Activated CD4-positive, alpha-beta T cell treated with anti-CD3 and anti-CD28 coated beads for 36 hours (primary cell): ENCODE measurements at regions not wholly inside any gene's neighbourhood (a gene's known extent, or its start where the extent isn't known, plus 50 kb on each side); places are given as distances from the start of the nearest gene placed in this dataset.
"Not testable (repeated sequence)": the region's sequence is repeated elsewhere in the genome, so short reads cannot be mapped to it uniquely, and the experiment has no call there.

ENCODE experiments used
- ATAC-seq: fragments of 200-7000 bp; cut with Tn5 transposase; one replicate; pipeline ENCODE4 v1.10.0; 2021; ENCODE audit warnings: mild to moderate bottlenecking, moderate library complexity
- CTCF ChIA-PET: fragments of 350-600 bp; sonication (Branson Sonifier 250); formaldehyde crosslinking; loops from one replicate; lab custom pipeline; 2021; ENCODE audit warnings: antibody characterized with exemption; lab: Charles Lee
- POLR2A ChIA-PET: fragments of 350-600 bp; sonication (Branson Sonifier 250); formaldehyde crosslinking; loops from one replicate; lab custom pipeline; 2021; ENCODE audit warnings: antibody characterized with exemption, inconsistent platforms; lab: Charles Lee
- DNase-seq: peaks from one replicate; pipeline ENCODE4 v3.0.0-alpha.2; 2020
- H3K27ac Mint-ChIP-seq: one replicate; pipeline ENCODE4 v1.8.0; 2021; ENCODE audit warnings: mixed read lengths
- H3K27me3 Mint-ChIP-seq: one replicate; pipeline ENCODE4 v1.8.0; 2021; ENCODE audit warnings: mixed read lengths
- H3K36me3 Mint-ChIP-seq: one replicate; pipeline ENCODE4 v1.8.0; 2021; ENCODE audit warnings: low read depth, mixed read lengths
- H3K4me1 Mint-ChIP-seq: one replicate; pipeline ENCODE4 v1.8.0; 2021; ENCODE audit warnings: mixed read lengths
- H3K4me3 Mint-ChIP-seq: one replicate; pipeline ENCODE4 v1.8.0; 2021; ENCODE audit warnings: mild to moderate bottlenecking, moderate library complexity, mixed read lengths
- H3K9me3 Mint-ChIP-seq: one replicate; pipeline ENCODE4 v1.8.0; 2021; ENCODE audit warnings: low read depth, mixed read lengths
- intact Hi-C, 2 experiments: fragments of 100-400 bp; cut with DNase I in 1 of 2; cut with micrococcal nuclease in 1 of 2; formaldehyde crosslinking; loops; one replicate each; pipeline versions ENCODE4 v1.14.2 to v1.15.1; 2022 to 2024; cut with DNase I, micrococcal nuclease

DNA sequence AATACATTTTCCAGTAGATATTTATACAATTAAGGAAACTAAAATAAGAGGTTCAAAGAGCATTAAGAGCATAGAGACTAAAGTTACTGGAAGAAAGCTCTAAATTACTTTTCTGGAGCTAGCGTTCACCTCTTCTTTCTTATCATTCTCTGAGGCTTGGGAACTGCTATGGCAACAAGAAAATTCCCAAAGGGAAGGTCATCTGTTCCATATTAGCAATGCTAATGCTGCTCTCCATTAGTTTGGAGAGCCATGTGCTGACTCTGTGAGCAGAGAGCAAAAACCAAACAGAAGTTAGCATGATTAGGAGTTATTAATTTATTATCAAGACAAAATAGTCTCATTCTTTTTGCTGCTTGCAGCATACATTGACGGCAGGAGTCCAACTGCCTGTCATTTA, 143.1 kb upstream of the SLC16A7 start:
- Mint-ChIP-seq H3K36me3 (no peaks in the 10 kb centered on the region), H3K4me1 (no peaks in the 10 kb centered on the region), H3K4me3 (no peak overlapping the region), H3K9me3 (peaks cover 3% of the 10 kb centered on the region), H3K27me3 (no peaks in the 10 kb centered on the region), H3K27ac (no peak overlapping the region)
- ChIA-PET CTCF (interaction anchor here (0.6 to 0.8 kb wide), 2 partner anchors 70 to 378 kb away, joined by 3 to 4 read pairs; no protein-coding TSS in a partner anchor), POLR2A (no interaction called here)
- ATAC-seq (no peak), DNase-seq (no peak)
- intact Hi-C loops, result no loop called here

- no peaks in the 10 kb centered on the region for H3K36me3 Mint-ChIP-seq
- H3K9me3 Mint-ChIP-seq, result peaks cover 3% of the 10 kb centered on the region
- ATAC-seq, result no peak
- ChIA-PET POLR2A (no interaction called here), CTCF (interaction anchor here (0.6 to 0.8 kb wide), 2 partner anchors 69 to 378 kb away, joined by 3 to 4 read pairs; no protein-coding TSS in a partner anchor)
- DNase-seq, result no peak
- H3K4me3 Mint-ChIP-seq, result no peak overlapping the region
- no peaks in the 10 kb centered on the region for H3K27me3 Mint-ChIP-seq
- no peaks in the 10 kb centered on the region for H3K4me1 Mint-ChIP-seq
- H3K27ac Mint-ChIP-seq, result no peak overlapping the region
- intact Hi-C loops, result no loop called here
These were observed 143.6 kb upstream of the SLC16A7 start for GRCh38 chr12:59452259-59452658.

- H3K27ac Mint-ChIP-seq, result no peak overlapping the region
- DNase-seq, result no peak
- H3K36me3 Mint-ChIP-seq, result no peaks in the 10 kb centered on the region
- intact Hi-C loops, result loop anchor here (5.0 to 10.0 kb wide), 2 partner anchors 361 to 389 kb away; no protein-coding TSS in a partner anchor
- ATAC-seq, result no peak
- ChIA-PET CTCF (interaction anchor here (0.9 to 1.2 kb wide), 2 partner anchors 10 to 389 kb away, joined by 4 to 10 read pairs; no protein-coding TSS in a partner anchor), POLR2A (no interaction called here)
- no peak overlapping the region for H3K4me3 Mint-ChIP-seq
- no peaks in the 10 kb centered on the region for H3K27me3 Mint-ChIP-seq
- H3K4me1 Mint-ChIP-seq, result no peaks in the 10 kb centered on the region
- H3K9me3 Mint-ChIP-seq, result peaks cover 15% of the 10 kb centered on the region
These were observed 149.7 kb upstream of the SLC16A7 start for GRCh38 chr12:59446116-59446515.

DNA sequence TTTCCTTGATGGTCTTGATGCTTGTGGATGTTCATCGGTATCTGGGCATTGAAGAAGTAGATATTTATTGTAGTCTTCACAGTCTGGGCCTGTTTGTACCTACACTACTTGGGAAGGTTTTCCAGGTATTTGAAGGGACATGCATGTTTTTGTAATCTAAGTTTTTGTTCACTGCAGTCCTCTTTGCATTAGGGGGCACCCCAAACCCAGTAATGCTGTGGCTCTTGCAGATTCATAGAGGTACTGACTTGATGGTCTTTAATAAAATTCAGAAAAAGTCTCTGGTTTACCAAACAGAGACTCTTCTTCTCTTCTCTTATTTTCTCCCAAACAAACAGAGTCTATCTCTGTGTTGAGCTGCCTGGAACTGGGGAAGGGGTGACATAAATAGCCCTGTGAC, 150.9 kb upstream of the SLC16A7 start:
- POLR2A ChIA-PET, result no interaction called here
- H3K36me3 Mint-ChIP-seq, result no peaks in the 10 kb centered on the region
- H3K4me3 Mint-ChIP-seq, result no peak overlapping the region
- peak; percentile 25 for DNase-seq
- CTCF ChIA-PET, result interaction anchor here (0.9 to 1.2 kb wide), 3 partner anchors 9 to 390 kb away, joined by 3 to 10 read pairs (median 4); no protein-coding TSS in a partner anchor
- H3K27me3 Mint-ChIP-seq, result peaks cover 2% of the 10 kb centered on the region
- no peak for ATAC-seq
- intact Hi-C loops, result loop anchor here (1.0 to 10.0 kb wide), 3 partner anchors 362 to 390 kb away; no protein-coding TSS in a partner anchor
- H3K27ac Mint-ChIP-seq, result no peak overlapping the region
- H3K4me1 Mint-ChIP-seq, result no peaks in the 10 kb centered on the region
- peaks cover 23% of the 10 kb centered on the region for H3K9me3 Mint-ChIP-seq

DNA sequence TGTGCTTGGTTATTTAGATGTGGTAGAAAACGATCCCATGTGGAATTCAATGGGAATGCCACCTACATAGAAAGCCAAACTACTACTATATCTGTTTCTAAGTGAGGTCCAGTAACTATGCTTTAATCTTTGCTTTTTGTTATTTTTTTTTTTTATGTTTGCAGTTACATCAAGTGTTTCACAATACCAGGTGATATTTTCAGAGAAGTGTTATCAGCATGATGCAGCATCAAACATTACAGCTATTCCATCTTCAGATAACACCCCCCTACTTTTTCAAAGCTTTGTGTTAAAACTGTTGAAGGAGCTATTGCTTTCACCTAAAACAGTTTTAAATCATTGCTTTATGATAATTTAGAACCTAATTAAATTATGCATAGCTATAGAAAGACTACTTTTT, 163.8 kb upstream of the SLC16A7 start:
- ChIA-PET POLR2A (interaction anchor here (0.6 kb wide), 1 partner anchor 1448 kb away, joined by 3 read pairs; no protein-coding TSS in a partner anchor), CTCF (no interaction called here)
- ATAC-seq, result no peak
- Mint-ChIP-seq H3K4me3 (no peak overlapping the region), H3K27ac (no peak overlapping the region), H3K27me3 (no peaks in the 10 kb centered on the region), H3K36me3 (no peaks in the 10 kb centered on the region), H3K4me1 (no peaks in the 10 kb centered on the region), H3K9me3 (no peaks in the 10 kb centered on the region)
- no peak for DNase-seq
- intact Hi-C loops, result no loop called here

DNA sequence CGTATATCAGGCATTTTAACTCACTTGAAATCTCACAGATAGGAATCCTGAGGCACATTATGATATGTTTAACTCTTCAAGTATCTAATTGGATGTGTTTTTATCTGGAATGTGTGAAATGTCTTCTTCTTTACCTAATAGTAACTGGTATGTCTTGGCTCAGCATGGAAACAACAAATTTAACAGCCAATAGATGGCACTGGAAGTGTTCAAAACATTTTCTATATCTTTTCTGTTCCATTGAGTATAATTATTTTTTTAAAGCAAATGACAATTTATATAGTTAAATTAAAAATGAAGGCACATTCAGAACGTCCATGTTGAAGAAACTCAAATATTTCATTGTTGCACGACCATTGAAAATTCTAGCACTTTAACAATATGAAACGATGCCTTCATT, 164.6 kb upstream of the SLC16A7 start:
- ChIA-PET CTCF (no interaction called here), POLR2A (no interaction called here)
- no peaks in the 10 kb centered on the region for H3K27me3 Mint-ChIP-seq
- no peaks in the 10 kb centered on the region for H3K4me1 Mint-ChIP-seq
- no peaks in the 10 kb centered on the region for H3K36me3 Mint-ChIP-seq
- no peaks in the 10 kb centered on the region for H3K9me3 Mint-ChIP-seq
- no peak for ATAC-seq
- H3K4me3 Mint-ChIP-seq, result no peak overlapping the region
- intact Hi-C loops, result no loop called here
- DNase-seq, result no peak
- H3K27ac Mint-ChIP-seq, result no peak overlapping the region

GRCh38 chr12:59429766-59430165, 166.1 kb upstream of the SLC16A7 start:
- H3K9me3 Mint-ChIP-seq, result no peaks in the 10 kb centered on the region
- H3K27me3 Mint-ChIP-seq, result no peaks in the 10 kb centered on the region
- DNase-seq (no peak), ATAC-seq (no peak)
- no peaks in the 10 kb centered on the region for H3K36me3 Mint-ChIP-seq
- ChIA-PET CTCF (interaction anchor here (1.1 to 2.1 kb wide), 3 partner anchors 8 to 405 kb away, joined by 3 to 9 read pairs (median 3); no protein-coding TSS in a partner anchor), POLR2A (no interaction called here)
- no peaks in the 10 kb centered on the region for H3K4me1 Mint-ChIP-seq
- intact Hi-C loops, result no loop called here
- no peak overlapping the region for H3K27ac Mint-ChIP-seq
- H3K4me3 Mint-ChIP-seq, result no peak overlapping the region

GRCh38 chr12:59425798-59426197, 170.0 kb upstream of the SLC16A7 start:
- CTCF ChIA-PET, result interaction anchor here (0.5 to 1.2 kb wide), 3 partner anchors 10 to 547 kb away, joined by 3 to 4 read pairs (median 3); no protein-coding TSS in a partner anchor
- Mint-ChIP-seq H3K9me3 (no peaks in the 10 kb centered on the region), H3K4me1 (no peaks in the 10 kb centered on the region), H3K4me3 (no peak overlapping the region), H3K27ac (no peak overlapping the region), H3K27me3 (no peaks in the 10 kb centered on the region), H3K36me3 (no peaks in the 10 kb centered on the region)
- DNase-seq (no peak), ATAC-seq (no peak)
- intact Hi-C loops, result no loop called here
- POLR2A ChIA-PET, result no interaction called here

DNA sequence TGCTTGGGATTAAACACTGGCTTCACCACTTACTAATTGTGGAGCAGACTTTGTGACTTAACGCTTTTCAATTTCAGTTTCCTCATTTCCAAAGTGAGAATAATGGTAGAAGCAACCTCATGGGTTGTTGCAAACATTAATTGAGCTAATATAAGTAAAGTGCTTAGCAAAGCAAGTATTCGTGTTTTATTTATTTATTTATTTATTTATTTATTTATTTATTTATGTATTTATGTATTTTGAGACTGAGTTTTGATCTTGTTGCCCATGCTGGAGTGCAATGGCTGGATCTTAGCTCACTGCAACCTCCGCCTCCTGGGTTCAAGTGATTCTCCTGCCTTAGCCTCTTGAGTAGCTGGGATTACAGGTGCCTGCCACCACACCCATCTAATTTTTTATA, 171.2 kb upstream of the SLC16A7 start:
- H3K9me3 Mint-ChIP-seq, ATAC-seq, H3K27me3 Mint-ChIP-seq, H3K27ac Mint-ChIP-seq, H3K36me3 Mint-ChIP-seq, H3K4me1 Mint-ChIP-seq, DNase-seq, intact Hi-C loops, H3K4me3 Mint-ChIP-seq, POLR2A ChIA-PET: not testable (repeated sequence)
- CTCF ChIA-PET, result interaction anchor here (0.7 to 1.2 kb wide), 3 partner anchors 19 to 306 kb away, joined by 3 read pairs; no protein-coding TSS in a partner anchor

- Mint-ChIP-seq H3K27ac (no peak overlapping the region), H3K36me3 (no peaks in the 10 kb centered on the region), H3K27me3 (no peaks in the 10 kb centered on the region), H3K4me3 (no peak overlapping the region), H3K9me3 (no peaks in the 10 kb centered on the region), H3K4me1 (peaks cover 2% of the 10 kb centered on the region)
- POLR2A ChIA-PET, result no interaction called here
- ATAC-seq (no peak), DNase-seq (no peak)
- intact Hi-C loops, result no loop called here
- CTCF ChIA-PET, result no interaction called here
These were observed 181.8 kb upstream of the SLC16A7 start for GRCh38 chr12:59414051-59414450.

DNA sequence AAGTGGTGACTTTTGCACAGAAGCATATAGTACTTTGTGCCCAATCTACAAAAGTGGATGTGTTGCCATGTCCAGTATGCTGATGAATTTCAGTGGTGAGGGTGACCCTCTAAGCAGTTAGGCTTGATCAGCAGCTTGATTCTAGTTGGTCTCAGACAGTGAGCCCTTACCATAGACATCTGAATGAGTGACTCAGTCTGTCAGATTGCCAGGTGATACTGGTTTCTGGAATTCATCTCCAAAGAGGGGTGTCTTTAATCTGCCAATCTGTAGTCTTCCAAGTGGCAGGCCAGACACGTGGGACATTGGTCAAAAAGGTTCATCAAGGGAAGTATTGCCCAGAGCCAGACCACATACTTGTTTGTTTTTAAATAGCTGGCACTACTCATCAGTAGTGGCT, 187.4 kb upstream of the SLC16A7 start:
- Mint-ChIP-seq H3K9me3 (no peaks in the 10 kb centered on the region), H3K27me3 (no peaks in the 10 kb centered on the region), H3K4me1 (peaks cover 11% of the 10 kb centered on the region), H3K36me3 (no peaks in the 10 kb centered on the region), H3K4me3 (no peak overlapping the region), H3K27ac (no peak overlapping the region)
- POLR2A ChIA-PET, result no interaction called here
- DNase-seq (no peak), ATAC-seq (no peak)
- intact Hi-C loops, result loop anchor here in 1 of 2 experiments (10.0 kb wide), 1 partner anchor 186 kb away; the partner anchor contains the start of gene SLC16A7
- CTCF ChIA-PET, result interaction anchor here (1.2 to 1.5 kb wide), 2 partner anchors 8 to 283 kb away, joined by 3 read pairs; no protein-coding TSS in a partner anchor

DNA sequence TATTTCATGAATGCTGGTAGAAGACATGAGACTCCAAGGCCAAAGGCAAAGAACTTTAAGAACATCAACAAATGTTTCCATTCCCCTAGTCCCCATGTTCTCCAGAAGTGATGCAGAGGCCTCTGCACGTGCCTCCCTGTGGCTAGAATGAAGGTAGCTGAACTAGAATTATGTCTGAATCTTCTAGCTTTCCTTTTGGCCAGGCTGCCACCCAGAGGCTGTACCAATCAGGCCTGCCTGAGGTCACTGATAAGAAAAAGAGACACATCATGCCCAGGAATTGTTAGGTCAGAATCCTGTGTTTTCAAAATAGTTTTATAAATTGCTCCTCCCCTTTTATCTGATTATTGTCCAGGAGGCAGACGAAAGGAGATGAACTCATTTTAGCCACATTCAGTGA, 188.0 kb upstream of the SLC16A7 start:
- CTCF ChIA-PET, result interaction anchor here (1.2 to 1.5 kb wide), 2 partner anchors 8 to 283 kb away, joined by 3 read pairs; no protein-coding TSS in a partner anchor
- peaks cover 11% of the 10 kb centered on the region for H3K4me1 Mint-ChIP-seq
- POLR2A ChIA-PET, result no interaction called here
- intact Hi-C loops, result loop anchor here in 1 of 2 experiments (10.0 kb wide), 1 partner anchor 187 kb away; the partner anchor contains the start of gene SLC16A7
- no peak for ATAC-seq
- no peak overlapping the region for H3K4me3 Mint-ChIP-seq
- peaks cover 2% of the 10 kb centered on the region for H3K27me3 Mint-ChIP-seq
- no peak for DNase-seq
- no peaks in the 10 kb centered on the region for H3K9me3 Mint-ChIP-seq
- no peaks in the 10 kb centered on the region for H3K36me3 Mint-ChIP-seq
- H3K27ac Mint-ChIP-seq, result no peak overlapping the region
